ENCODE measurements at regions not wholly inside any gene's neighbourhood (a gene's known extent, or its start where the extent isn't known, plus 50 kb on each side); places are given as distances from the start of the nearest gene placed in this dataset.

DNA sequence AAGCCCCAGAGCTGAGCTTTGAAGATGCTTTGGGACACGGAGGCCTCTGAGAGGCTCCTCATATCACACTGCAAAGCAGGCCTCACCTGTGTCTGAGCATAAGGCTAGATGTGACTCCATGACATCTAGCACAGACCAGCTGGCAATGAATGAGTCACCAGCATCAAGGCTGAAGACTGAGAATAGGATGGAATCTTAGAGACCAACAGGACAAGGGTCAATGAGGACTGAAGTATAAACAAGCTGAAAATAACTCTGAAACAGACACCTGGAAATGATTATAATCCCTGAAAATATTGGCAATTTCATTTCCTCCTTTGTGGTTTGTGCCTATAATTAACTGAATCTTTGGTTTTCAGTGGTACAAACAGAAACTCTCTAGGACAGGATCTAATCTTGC, 87.1 kb upstream of the PRPS1 start:
- no peaks in the 10 kb centered on the region for H3K79me1 ChIP-seq (ENCODE audit: low read depth in 1 of 2, low read length in 2 of 2)
- H3K9me1 ChIP-seq (ENCODE audit: insufficient read depth, low read length), result no peaks in the 10 kb centered on the region
- TF ChIP-seq CEBPB (IDR thresholded peaks at IDR 0.05; ENCODE audit: low read depth, low read length), result no peak
- TF ChIP-seq, protein P1, sequence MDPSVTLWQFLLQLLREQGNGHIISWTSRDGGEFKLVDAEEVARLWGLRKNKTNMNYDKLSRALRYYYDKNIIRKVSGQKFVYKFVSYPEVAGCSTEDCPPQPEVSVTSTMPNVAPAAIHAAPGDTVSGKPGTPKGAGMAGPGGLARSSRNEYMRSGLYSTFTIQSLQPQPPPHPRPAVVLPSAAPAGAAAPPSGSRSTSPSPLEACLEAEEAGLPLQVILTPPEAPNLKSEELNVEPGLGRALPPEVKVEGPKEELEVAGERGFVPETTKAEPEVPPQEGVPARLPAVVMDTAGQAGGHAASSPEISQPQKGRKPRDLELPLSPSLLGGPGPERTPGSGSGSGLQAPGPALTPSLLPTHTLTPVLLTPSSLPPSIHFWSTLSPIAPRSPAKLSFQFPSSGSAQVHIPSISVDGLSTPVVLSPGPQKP (IDR thresholded peaks at IDR 0.05; ENCODE audit: borderline replicate concordance, low read depth, low read length), result no peak
- TF ChIP-seq, protein P2, sequence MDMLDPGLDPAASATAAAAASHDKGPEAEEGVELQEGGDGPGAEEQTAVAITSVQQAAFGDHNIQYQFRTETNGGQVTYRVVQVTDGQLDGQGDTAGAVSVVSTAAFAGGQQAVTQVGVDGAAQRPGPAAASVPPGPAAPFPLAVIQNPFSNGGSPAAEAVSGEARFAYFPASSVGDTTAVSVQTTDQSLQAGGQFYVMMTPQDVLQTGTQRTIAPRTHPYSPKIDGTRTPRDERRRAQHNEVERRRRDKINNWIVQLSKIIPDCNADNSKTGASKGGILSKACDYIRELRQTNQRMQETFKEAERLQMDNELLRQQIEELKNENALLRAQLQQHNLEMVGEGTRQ (IDR thresholded peaks at IDR 0.05; ENCODE audit: low read depth, low read length), result no peak
- TF ChIP-seq POLR2A (IDR thresholded peaks at IDR 0.05; ENCODE audit: low read depth, low read length), result no peak
- TF ChIP-seq SMC3 (IDR thresholded peaks at IDR 0.05; ENCODE audit: low read depth, low read length), result no peak
- no peak for TF ChIP-seq NFE2L2 (IDR thresholded peaks at IDR 0.05; ENCODE audit: low read depth, low read length)
- no peak for TF ChIP-seq RFX5 (IDR thresholded peaks at IDR 0.05; ENCODE audit: low read depth, low read length)
- TF ChIP-seq BHLHE40 (IDR thresholded peaks at IDR 0.05; ENCODE audit: low read depth, low read length), result no peak
- TF ChIP-seq RCOR1 (IDR thresholded peaks at IDR 0.05; ENCODE audit: insufficient replicate concordance, low read length), result no peak
- no peak for TF ChIP-seq MAFK (IDR thresholded peaks at IDR 0.05; ENCODE audit: low read depth, low read length)
- TF ChIP-seq, protein P3, sequence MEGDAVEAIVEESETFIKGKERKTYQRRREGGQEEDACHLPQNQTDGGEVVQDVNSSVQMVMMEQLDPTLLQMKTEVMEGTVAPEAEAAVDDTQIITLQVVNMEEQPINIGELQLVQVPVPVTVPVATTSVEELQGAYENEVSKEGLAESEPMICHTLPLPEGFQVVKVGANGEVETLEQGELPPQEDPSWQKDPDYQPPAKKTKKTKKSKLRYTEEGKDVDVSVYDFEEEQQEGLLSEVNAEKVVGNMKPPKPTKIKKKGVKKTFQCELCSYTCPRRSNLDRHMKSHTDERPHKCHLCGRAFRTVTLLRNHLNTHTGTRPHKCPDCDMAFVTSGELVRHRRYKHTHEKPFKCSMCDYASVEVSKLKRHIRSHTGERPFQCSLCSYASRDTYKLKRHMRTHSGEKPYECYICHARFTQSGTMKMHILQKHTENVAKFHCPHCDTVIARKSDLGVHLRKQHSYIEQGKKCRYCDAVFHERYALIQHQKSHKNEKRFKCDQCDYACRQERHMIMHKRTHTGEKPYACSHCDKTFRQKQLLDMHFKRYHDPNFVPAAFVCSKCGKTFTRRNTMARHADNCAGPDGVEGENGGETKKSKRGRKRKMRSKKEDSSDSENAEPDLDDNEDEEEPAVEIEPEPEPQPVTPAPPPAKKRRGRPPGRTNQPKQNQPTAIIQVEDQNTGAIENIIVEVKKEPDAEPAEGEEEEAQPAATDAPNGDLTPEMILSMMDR (conservative IDR thresholded peaks at IDR 0.05; ENCODE audit: low read depth, low read length), result no peak
- no peak for TF ChIP-seq FOS (IDR thresholded peaks at IDR 0.05; ENCODE audit: low read depth, low read length)
- no peak for TF ChIP-seq MXI1 (IDR thresholded peaks at IDR 0.05; ENCODE audit: borderline replicate concordance, low read depth, low read length)
- TF ChIP-seq RAD21 (IDR thresholded peaks at IDR 0.05; ENCODE audit: low read length), result no peak
- TF ChIP-seq CHD1 (IDR thresholded peaks at IDR 0.05; ENCODE audit: low read depth, low read length), result no peak
- TF ChIP-seq MAZ (IDR thresholded peaks at IDR 0.05; ENCODE audit: borderline replicate concordance, low read depth, low read length), result no peak
- H3K27ac ChIP-seq (ENCODE audit: insufficient read depth, low read length), result no peak overlapping the region
- no peak overlapping the region for H3K18ac ChIP-seq (ENCODE audit: low read depth, low read length)
- no peak overlapping the region for H4K91ac ChIP-seq (ENCODE audit: insufficient read depth, low read depth, low read length)
- no peak overlapping the region for H3K9ac ChIP-seq (ENCODE audit: low read depth, low read length)
- H3K14ac ChIP-seq (replicated peaks; ENCODE audit: low read depth, low read length), result no peak overlapping the region
- no peak overlapping the region for H3K4me3 ChIP-seq (ENCODE audit: insufficient read depth, low read depth, low read length)
- H3K36me3 ChIP-seq (ENCODE audit: control insufficient read depth, insufficient read depth, low read length), result no peaks in the 10 kb centered on the region
- H4K8ac ChIP-seq (ENCODE audit: low read depth in 2 of 2, low read length in 2 of 2), result no peak overlapping the region
- no peak overlapping the region for H2AK9ac ChIP-seq (replicated peaks; ENCODE audit: low read depth, low read length, poor library complexity)
- dilution Hi-C loops (cut with HindIII; ENCODE audit: low sequenced_read_pairs, unreplicated experiment) (no loop called here), intact Hi-C loops (cut with micrococcal nuclease) (loop anchor here (10.0 kb wide), 1 partner anchor 646 kb away; no protein-coding TSS in a partner anchor), in situ Hi-C loops (cut with MboI; ENCODE audit: low sequenced_read_pairs) (no loop called here)
- no peak overlapping the region for H2AK5ac ChIP-seq (ENCODE audit: low read depth, low read length)
- no peak overlapping the region for H3K4ac ChIP-seq (ENCODE audit: low read depth, low read length)
- no peak overlapping the region for H4K5ac ChIP-seq (ENCODE audit: low read depth, low read length)
- H3K4me2 ChIP-seq (ENCODE audit: low read depth, low read length), result no peak overlapping the region
- BruUV-seq (replicated peaks), result no TSS peak
- peak; percentile 52 for DNase-seq
- no peak overlapping the region for H2BK15ac ChIP-seq (ENCODE audit: low read depth, low read length)
- H3K56ac ChIP-seq (ENCODE audit: extremely low read depth, insufficient read depth, low read length), result no peak overlapping the region
- no peak overlapping the region for H2BK5ac ChIP-seq (ENCODE audit: low read depth, low read length, poor library complexity, severe bottlenecking)
- no peak overlapping the region for H2AFZ ChIP-seq (replicated peaks; ENCODE audit: low read length, poor library complexity)
- no CpG with 5 or more reads among the region's 1 CpG for WGBS, 2 experiments (ENCODE audit: extremely low coverage in 2 of 2, insufficient read length in 1 of 2)
- no peaks in the 10 kb centered on the region for H3K9me3 ChIP-seq (ENCODE audit: control insufficient read depth, insufficient read depth, low read length)
- ChIA-PET CTCF (no interaction called here), POLR2A (ENCODE audit: unreplicated experiment) (no interaction called here)
- no peak overlapping the region for H2BK120ac ChIP-seq (ENCODE audit: low read depth, low read length)
- H3K4me1 ChIP-seq (ENCODE audit: control insufficient read depth, insufficient read depth, low read length), result no peaks in the 10 kb centered on the region
- ATAC-seq (ENCODE audit: low read depth), result no peak
- no peak overlapping the region for H3K23ac ChIP-seq (ENCODE audit: low read depth, low read length)
- H4K20me1 ChIP-seq (ENCODE audit: insufficient read depth, low read length), result no peaks in the 10 kb centered on the region
- peaks cover 4% of the 10 kb centered on the region; the same call in 1 of the 2 replicates for H3K27me3 ChIP-seq (ENCODE audit: control insufficient read depth, insufficient read depth, low read length)
- no peak overlapping the region for H2BK20ac ChIP-seq (ENCODE audit: low read depth, low read length)
